ENCODE measurements at regions not wholly inside any gene's neighbourhood (a gene's known extent, or its start where the extent isn't known, plus 50 kb on each side); places are given as distances from the start of the nearest gene placed in this dataset.

GRCh38 chr18:35835833-35836232 is 136.6 kb upstream of the RMP24 start:
- ATAC-seq: no peak
- TF ChIP-seq ZNF70 (CRISPR knock-in tag; IDR thresholded peaks at IDR 0.05): no peak

- TF ChIP-seq ZNF70 (CRISPR knock-in tag; IDR thresholded peaks at IDR 0.05) (no peak), CSDC2 (CRISPR knock-in tag; IDR thresholded peaks at IDR 0.05) (no peak), TSHZ2 (CRISPR knock-in tag; IDR thresholded peaks at IDR 0.05) (no peak), ZFP3 (CRISPR knock-in tag; IDR thresholded peaks at IDR 0.05) (no peak), BACH2 (CRISPR knock-in tag; IDR thresholded peaks at IDR 0.05; ENCODE audit: borderline replicate concordance) (no peak), TCF4 (CRISPR knock-in tag; IDR thresholded peaks at IDR 0.05; ENCODE audit: borderline replicate concordance) (no peak), ZC3H10 (CRISPR knock-in tag; IDR thresholded peaks at IDR 0.05) (no peak), ESRRG (CRISPR knock-in tag; IDR thresholded peaks at IDR 0.05) (no peak), PATZ1 (CRISPR knock-in tag; IDR thresholded peaks at IDR 0.05; ENCODE audit: borderline replicate concordance) (no peak), OSR1 (CRISPR knock-in tag; IDR thresholded peaks at IDR 0.05) (no peak), CREB5 (CRISPR knock-in tag; IDR thresholded peaks at IDR 0.05; ENCODE audit: low read depth) (no peak), GLIS3 (CRISPR knock-in tag; IDR thresholded peaks at IDR 0.05) (no peak), ARNTL (CRISPR knock-in tag; IDR thresholded peaks at IDR 0.05; ENCODE audit: borderline replicate concordance, low read depth) (no peak)
Observed at GRCh38 chr18:35836932-35837331, 135.5 kb upstream of the RMP24 start.

GRCh38 chr18:35837922-35838496 is 134.5 kb upstream of the RMP24 start:
- TF ChIP-seq POU6F1 (CRISPR knock-in tag; IDR thresholded peaks at IDR 0.05; ENCODE audit: borderline replicate concordance, low read depth): no peak
- TF ChIP-seq ISL1 (CRISPR knock-in tag; IDR thresholded peaks at IDR 0.05): no peak
- TF ChIP-seq ZFP3 (CRISPR knock-in tag; IDR thresholded peaks at IDR 0.05): no peak
- no peak for TF ChIP-seq TCF4 (CRISPR knock-in tag; IDR thresholded peaks at IDR 0.05; ENCODE audit: borderline replicate concordance)
- TF ChIP-seq TOX (CRISPR knock-in tag; IDR thresholded peaks at IDR 0.05; ENCODE audit: borderline replicate concordance): no peak
- TF ChIP-seq TSHZ2 (CRISPR knock-in tag; IDR thresholded peaks at IDR 0.05): no peak
- no peak for TF ChIP-seq RARB (CRISPR knock-in tag; IDR thresholded peaks at IDR 0.05)
- no peak for TF ChIP-seq ZNF70 (CRISPR knock-in tag; IDR thresholded peaks at IDR 0.05)
- TF ChIP-seq ARNTL (CRISPR knock-in tag; IDR thresholded peaks at IDR 0.05; ENCODE audit: borderline replicate concordance, low read depth): no peak
- TF ChIP-seq ZFP30 (CRISPR knock-in tag; IDR thresholded peaks at IDR 0.05): no peak
- no peak for TF ChIP-seq CSRNP3 (CRISPR knock-in tag; IDR thresholded peaks at IDR 0.05)
- TF ChIP-seq ZNF8 (CRISPR knock-in tag; IDR thresholded peaks at IDR 0.05): no peak
- no peak for TF ChIP-seq CREB5 (CRISPR knock-in tag; IDR thresholded peaks at IDR 0.05; ENCODE audit: low read depth)
- no peak for TF ChIP-seq PPARA (CRISPR knock-in tag; IDR thresholded peaks at IDR 0.05; ENCODE audit: borderline replicate concordance)
- no peak for TF ChIP-seq BACH2 (CRISPR knock-in tag; IDR thresholded peaks at IDR 0.05; ENCODE audit: borderline replicate concordance)
- no peak for TF ChIP-seq SNAI2 (CRISPR knock-in tag; IDR thresholded peaks at IDR 0.05)
- ATAC-seq: no peak

More at GRCh38 chr18:35836932-35837331, 135.5 kb upstream of the RMP24 start:
- no peak for ATAC-seq

All from SK-N-SH treated with all-trans-retinoic acid at 6 μM for 48 hours (cell line).